ENCODE measurements at regions not wholly inside any gene's neighbourhood (a gene's known extent, or its start where the extent isn't known, plus 50 kb on each side); places are given as distances from the start of the nearest gene placed in this dataset.
A peak's percentile ranks its signal among the peaks of the same experiment; 100 is the strongest.

DNA sequence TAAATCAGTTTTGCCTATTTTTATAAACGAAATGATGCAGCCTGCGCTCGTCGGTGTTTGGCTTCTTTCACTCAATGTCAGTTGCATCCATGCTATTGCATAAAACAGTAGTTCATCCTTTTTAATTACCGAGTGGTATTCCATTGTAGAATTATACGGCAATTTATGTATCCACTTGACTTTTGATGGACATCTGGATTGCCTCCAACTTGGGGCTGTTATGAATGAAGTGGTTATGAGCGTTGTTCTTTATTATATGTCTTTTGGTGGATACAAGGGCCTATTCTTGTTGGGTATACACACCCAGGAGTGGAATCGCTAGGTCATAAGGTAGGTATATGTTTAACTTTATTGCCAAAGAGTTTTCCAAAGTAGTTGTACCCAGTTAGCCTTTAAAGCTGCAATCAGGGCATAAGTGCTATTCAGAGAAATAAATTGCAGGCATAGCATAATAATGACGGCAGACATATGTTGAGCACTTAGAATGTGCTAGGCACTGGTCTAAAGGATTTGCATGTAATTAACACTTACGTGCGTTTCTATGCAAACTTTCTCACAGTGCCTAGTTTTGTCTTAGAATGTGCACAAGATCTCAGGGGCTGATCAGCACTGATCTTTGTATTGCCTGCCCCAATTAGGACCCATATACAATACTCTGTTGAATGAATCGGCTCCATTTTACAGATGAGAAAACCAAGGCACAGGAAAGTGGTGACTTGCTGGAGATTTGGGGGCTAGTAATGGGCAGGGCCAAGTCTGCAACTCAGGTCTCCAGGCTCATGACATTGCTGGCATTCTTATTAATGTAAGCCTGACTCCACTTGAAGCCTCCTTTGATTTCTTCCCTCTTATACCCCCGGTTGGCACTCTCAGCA lies 407.0 kb downstream of the BCOR start:
- Histone ChIP-seq H3K56ac (ENCODE audit: insufficient read length, low read depth, low read length) (no peak overlapping the region), H3K27me3 (ENCODE audit: insufficient read depth, low read length) (no peaks in the 10 kb centered on the region; the same call in 1 of the 2 replicates), H3K79me1 (ENCODE audit: insufficient read depth, low read depth, low read length, poor library complexity, severe bottlenecking) (no peaks in the 10 kb centered on the region), H2BK15ac (ENCODE audit: low read depth, low read length) (no peak overlapping the region), H2BK12ac (ENCODE audit: insufficient read length, low read depth, low read length) (no peak overlapping the region), H3T11ph (ENCODE audit: low read length) (no peak overlapping the region), H4K8ac (replicated peaks; ENCODE audit: insufficient read length, low read depth, low read length) (no peak overlapping the region), H3K23me2 (ENCODE audit: insufficient read length, low read depth, low read length, poor library complexity, severe bottlenecking) (peaks cover 17% of the 10 kb centered on the region), H4K91ac (ENCODE audit: insufficient read length, low read depth, low read length) (no peak overlapping the region), H2BK120ac (ENCODE audit: low read depth, low read length, poor library complexity, severe bottlenecking) (no peak overlapping the region), H3K4ac (ENCODE audit: low read depth, low read length) (no peak overlapping the region), H3K79me2 (ENCODE audit: insufficient read depth, low read length) (no peaks in the 10 kb centered on the region), H3K18ac (ENCODE audit: insufficient read length, low read depth, low read length) (no peak overlapping the region), H3K9ac (ENCODE audit: extremely low read depth, insufficient read length, low read length) (no peak overlapping the region), H4K5ac (ENCODE audit: insufficient read length, low read depth, low read length) (no peak overlapping the region), H3K4me1 (ENCODE audit: insufficient read depth, low read length) (peaks cover 7% of the 10 kb centered on the region), H3K9me3 (ENCODE audit: control insufficient read depth, low read depth, low read length) (no peaks in the 10 kb centered on the region), H2BK5ac (ENCODE audit: insufficient read length, low read length) (no peak overlapping the region), H2AK5ac (ENCODE audit: insufficient read length, low read length) (no peak overlapping the region), H3K23ac (ENCODE audit: insufficient read length, low read depth, low read length) (no peak overlapping the region), H3K4me2 (ENCODE audit: insufficient read depth, insufficient read length, low read length) (no peak overlapping the region), H2BK20ac (ENCODE audit: low read depth, low read length, poor library complexity, severe bottlenecking) (no peak overlapping the region), H3K27ac (ENCODE audit: insufficient read length, low read depth, low read length) (no peak overlapping the region), H2AFZ (ENCODE audit: low read length) (no peak overlapping the region), H3K14ac (ENCODE audit: insufficient read depth, low read length) (no peak overlapping the region), H4K20me1 (ENCODE audit: control insufficient read depth, insufficient read depth, insufficient read length) (no peaks in the 10 kb centered on the region)
- no peak overlapping the region for H3K27ac Mint-ChIP-seq
- no peak for DNase-seq
- peaks cover 23% of the 10 kb centered on the region for H3K27me3 Mint-ChIP-seq (ENCODE audit: low read depth)
- peaks cover 49 to 66% of the 10 kb centered on the region in 2 experiments for H3K9me3 Mint-ChIP-seq
- no peak for TF ChIP-seq CTCF (conservative IDR thresholded peaks at IDR 0.05)
- H3K4me3 Mint-ChIP-seq: 0 out of 5 replicates have a peak overlapping the region, but pooled peaks of 1 of the 2 experiments have one; percentile 24
- H3K4me1 Mint-ChIP-seq: peaks cover 35 to 39% of the 10 kb centered on the region in 2 experiments
- WGBS (ENCODE audit: extremely low coverage, insufficient read length, low lambda C conversion rate): no CpG with 5 or more reads among the region's 13 CpGs
- H3K36me3 Mint-ChIP-seq (ENCODE audit: insufficient read depth in 1 of 3, low read depth in 3 of 3): peaks cover 0 to 8% (median 7%) of the 10 kb centered on the region in 3 experiments; a peak in 6 of 7 replicates

Measured in H9 (cell line).